Bronchial epithelial cell (primary cell): ENCODE measurements at regions not wholly inside any gene's neighbourhood (a gene's known extent, or its start where the extent isn't known, plus 50 kb on each side); places are given as distances from the start of the nearest gene placed in this dataset.
"Not testable (repeated sequence)": the region's sequence is repeated elsewhere in the genome, so short reads cannot be mapped to it uniquely, and the experiment has no call there.

Experiments used
- DNase-seq: peaks from one replicate; pipeline ENCODE4 v3.0.0-alpha.2; 2010; ENCODE audit warnings: low read depth
- FAIRE-seq: peaks from 2 replicates; lab custom pipeline; 2011; peaks lifted over from hg19 to GRCh38; lab: Jason Lieb, UNC
- H3K27me3 ChIP-seq: 2 replicates; pipeline ENCODE4 v1.5.1; 2011; ENCODE audit warnings: low read length; ENCODE audit not compliant: control insufficient read depth, insufficient read depth
- H3K36me3 ChIP-seq: 2 replicates; pipeline ENCODE4 v1.5.1; 2011; ENCODE audit warnings: low read length; ENCODE audit not compliant: control insufficient read depth, insufficient read depth
- H3K4me3 ChIP-seq: 2 replicates; pipeline ENCODE4 v1.5.1; 2011; ENCODE audit warnings: mild to moderate bottlenecking, low read depth, low read length, control low read depth
- TF ChIP-seq, protein P1 (sequence below): IDR thresholded peaks from 2 replicates; pipeline ENCODE4 v1.5.1; 2011; ENCODE audit warnings: mild to moderate bottlenecking, moderate library complexity, low read length, control low read depth, inconsistent platforms; ENCODE audit not compliant: insufficient read depth, severe bottlenecking

DNA sequence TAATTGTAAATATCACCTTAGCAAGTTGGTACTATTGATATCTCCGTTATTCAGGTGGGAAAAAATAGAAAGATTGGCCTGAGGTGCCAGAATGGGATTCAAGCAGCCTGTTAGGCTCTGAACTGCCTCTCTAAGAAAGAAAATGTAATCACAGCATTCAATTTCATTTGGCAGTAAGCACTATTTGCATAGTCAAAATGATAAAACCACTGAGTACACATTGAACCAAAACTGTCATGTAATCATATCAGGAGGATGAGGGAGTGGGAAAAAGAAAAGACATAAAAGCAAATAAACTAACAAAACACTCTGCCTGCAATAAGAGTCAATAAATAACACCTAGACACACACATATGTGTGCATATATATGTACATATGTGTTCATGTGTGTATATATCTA is 103.9 kb upstream of the TACR1 start:
- FAIRE-seq: no peak
- no peaks in the 10 kb centered on the region for H3K27me3 ChIP-seq
- TF ChIP-seq, protein P1, sequence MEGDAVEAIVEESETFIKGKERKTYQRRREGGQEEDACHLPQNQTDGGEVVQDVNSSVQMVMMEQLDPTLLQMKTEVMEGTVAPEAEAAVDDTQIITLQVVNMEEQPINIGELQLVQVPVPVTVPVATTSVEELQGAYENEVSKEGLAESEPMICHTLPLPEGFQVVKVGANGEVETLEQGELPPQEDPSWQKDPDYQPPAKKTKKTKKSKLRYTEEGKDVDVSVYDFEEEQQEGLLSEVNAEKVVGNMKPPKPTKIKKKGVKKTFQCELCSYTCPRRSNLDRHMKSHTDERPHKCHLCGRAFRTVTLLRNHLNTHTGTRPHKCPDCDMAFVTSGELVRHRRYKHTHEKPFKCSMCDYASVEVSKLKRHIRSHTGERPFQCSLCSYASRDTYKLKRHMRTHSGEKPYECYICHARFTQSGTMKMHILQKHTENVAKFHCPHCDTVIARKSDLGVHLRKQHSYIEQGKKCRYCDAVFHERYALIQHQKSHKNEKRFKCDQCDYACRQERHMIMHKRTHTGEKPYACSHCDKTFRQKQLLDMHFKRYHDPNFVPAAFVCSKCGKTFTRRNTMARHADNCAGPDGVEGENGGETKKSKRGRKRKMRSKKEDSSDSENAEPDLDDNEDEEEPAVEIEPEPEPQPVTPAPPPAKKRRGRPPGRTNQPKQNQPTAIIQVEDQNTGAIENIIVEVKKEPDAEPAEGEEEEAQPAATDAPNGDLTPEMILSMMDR: no peak
- DNase-seq: peak; percentile 1
- no peaks in the 10 kb centered on the region for H3K36me3 ChIP-seq
- H3K4me3 ChIP-seq: no peak overlapping the region

DNA sequence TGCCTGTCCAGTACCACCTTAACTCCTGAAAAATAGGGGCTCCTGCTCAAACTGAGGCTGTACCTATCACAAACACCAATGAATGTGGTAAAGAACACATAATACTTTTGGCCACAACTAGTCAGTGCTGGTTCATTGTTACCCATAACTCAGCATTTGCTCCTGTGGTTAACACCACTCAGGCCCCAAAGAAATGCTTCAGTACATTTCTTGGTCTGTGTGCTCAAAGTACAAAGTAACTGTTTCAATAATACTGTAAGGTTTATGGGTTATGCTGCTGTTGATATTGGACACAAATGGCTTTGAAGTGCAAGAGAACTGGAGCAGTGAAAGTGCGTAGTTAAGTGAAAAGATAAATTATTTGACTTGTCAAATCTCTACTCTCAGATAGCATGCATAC is 95.0 kb upstream of the TACR1 start:
- Histone ChIP-seq H3K36me3 (no peaks in the 10 kb centered on the region), H3K27me3 (no peaks in the 10 kb centered on the region), H3K4me3 (no peak overlapping the region)
- FAIRE-seq (no peak), DNase-seq (no peak)
- TF ChIP-seq, protein P1: no peak

DNA sequence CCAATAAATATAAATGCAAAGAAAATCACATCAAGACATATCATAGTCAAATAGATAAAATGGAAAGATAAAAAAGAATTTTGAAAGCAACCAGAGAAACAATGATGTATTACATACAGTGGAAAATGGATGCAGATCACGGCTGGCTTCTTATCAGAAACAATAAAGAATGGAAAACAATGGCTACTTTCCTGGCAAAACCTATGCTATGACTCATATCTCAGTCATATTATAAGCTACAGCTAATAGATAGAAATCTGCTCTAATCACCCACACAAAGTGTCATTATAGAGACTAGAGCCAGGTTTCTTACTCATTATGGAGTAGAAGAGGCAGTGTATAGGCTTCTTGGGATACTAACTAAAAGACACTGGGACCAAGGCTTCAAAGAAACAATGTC is 93.5 kb upstream of the TACR1 start:
- H3K36me3 ChIP-seq: no peaks in the 10 kb centered on the region
- TF ChIP-seq, protein P1: no peak
- no peak for FAIRE-seq
- no peaks in the 10 kb centered on the region for H3K27me3 ChIP-seq
- DNase-seq: peak; percentile 94
- no peak overlapping the region for H3K4me3 ChIP-seq

DNA sequence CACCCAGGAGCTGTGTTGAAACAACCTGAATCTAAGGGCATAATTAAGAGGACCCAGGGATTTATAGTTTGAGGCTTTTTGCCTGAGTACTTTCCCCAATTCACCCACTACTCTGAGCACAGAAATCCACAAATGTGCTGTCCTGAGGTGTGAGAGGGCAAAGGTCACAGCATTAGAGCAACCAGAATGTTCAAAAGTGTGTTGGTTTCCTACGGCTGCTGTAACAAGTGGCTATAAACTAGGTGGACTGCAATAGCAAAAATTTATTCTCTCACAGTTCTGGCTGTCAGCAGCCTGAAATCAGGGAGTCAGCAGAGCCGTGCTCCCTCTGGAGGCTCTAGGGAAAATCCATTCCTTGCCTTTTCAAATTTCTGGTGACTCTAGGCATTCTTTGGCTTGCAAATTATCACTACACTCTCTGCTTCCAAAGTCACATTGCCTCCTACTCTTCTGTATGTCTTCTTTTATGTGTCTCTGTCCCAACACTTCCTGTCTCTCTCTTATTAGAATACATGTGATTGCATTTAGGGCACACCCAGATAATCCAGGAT is 91.4 kb upstream of the TACR1 start:
- DNase-seq (no peak), FAIRE-seq (no peak)
- TF ChIP-seq, protein P1: peak; percentile 27
- H3K4me3 ChIP-seq: no peak overlapping the region
- no peaks in the 10 kb centered on the region for H3K27me3 ChIP-seq
- H3K36me3 ChIP-seq: no peaks in the 10 kb centered on the region

DNA sequence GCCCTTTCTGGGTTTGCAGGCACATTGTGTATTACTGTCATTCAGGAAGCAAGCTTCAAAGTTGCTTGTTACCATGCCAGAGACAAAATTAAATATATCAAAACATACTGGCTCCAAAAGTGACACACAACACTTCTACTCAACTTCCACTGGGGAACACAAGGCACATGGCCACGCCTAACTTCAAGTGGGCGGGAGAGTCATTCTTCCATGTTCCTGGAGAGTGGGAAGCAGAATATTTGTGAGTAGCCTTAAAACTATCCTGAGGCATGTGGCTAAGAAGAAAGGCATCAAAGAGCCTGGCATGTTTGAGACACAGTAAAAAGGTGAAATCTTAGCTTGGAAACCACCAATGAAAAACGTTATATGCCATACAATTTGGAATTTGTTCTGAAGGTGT is 90.5 kb upstream of the TACR1 start:
- no peaks in the 10 kb centered on the region for H3K36me3 ChIP-seq
- peak; percentile 46 for DNase-seq
- no peak for FAIRE-seq
- TF ChIP-seq, protein P1: no peak
- H3K4me3 ChIP-seq: no peak overlapping the region
- no peaks in the 10 kb centered on the region for H3K27me3 ChIP-seq

DNA sequence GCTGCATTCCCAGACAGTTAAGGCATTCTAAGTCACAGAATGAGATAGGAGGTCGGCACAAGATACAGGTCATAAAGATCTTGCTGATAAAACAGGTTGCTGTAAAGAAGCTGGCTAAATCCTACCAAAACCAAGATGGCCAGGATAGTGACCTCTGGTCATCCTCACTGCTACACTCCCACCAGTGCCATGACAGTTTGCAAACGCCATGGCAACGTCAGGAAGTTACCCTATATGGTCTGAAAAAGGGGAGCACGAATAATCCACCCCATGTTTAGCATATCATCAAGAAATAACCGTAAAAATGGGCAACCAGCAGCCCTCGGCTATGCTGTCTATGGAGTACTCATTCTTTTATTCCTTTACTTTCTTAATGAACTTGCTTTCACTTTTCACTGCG is 89.9 kb upstream of the TACR1 start:
- DNase-seq, FAIRE-seq, H3K27me3 ChIP-seq, H3K4me3 ChIP-seq, H3K36me3 ChIP-seq: not testable (repeated sequence)
